ENCODE measurements at regions not wholly inside any gene's neighbourhood (a gene's known extent, or its start where the extent isn't known, plus 50 kb on each side); places are given as distances from the start of the nearest gene placed in this dataset.
A peak's percentile ranks its signal among the peaks of the same experiment; 100 is the strongest.

- ATAC-seq (no peak), DNase-seq (no peak)
- no peak for TF ChIP-seq POLR2A (IDR thresholded peaks at IDR 0.05)
- TF ChIP-seq, protein P1, sequence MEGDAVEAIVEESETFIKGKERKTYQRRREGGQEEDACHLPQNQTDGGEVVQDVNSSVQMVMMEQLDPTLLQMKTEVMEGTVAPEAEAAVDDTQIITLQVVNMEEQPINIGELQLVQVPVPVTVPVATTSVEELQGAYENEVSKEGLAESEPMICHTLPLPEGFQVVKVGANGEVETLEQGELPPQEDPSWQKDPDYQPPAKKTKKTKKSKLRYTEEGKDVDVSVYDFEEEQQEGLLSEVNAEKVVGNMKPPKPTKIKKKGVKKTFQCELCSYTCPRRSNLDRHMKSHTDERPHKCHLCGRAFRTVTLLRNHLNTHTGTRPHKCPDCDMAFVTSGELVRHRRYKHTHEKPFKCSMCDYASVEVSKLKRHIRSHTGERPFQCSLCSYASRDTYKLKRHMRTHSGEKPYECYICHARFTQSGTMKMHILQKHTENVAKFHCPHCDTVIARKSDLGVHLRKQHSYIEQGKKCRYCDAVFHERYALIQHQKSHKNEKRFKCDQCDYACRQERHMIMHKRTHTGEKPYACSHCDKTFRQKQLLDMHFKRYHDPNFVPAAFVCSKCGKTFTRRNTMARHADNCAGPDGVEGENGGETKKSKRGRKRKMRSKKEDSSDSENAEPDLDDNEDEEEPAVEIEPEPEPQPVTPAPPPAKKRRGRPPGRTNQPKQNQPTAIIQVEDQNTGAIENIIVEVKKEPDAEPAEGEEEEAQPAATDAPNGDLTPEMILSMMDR (IDR thresholded peaks at IDR 0.05): no peak
- intact Hi-C loops (cut with DNase I): no loop called here
- Histone ChIP-seq H3K27me3 (peaks cover 0 to 5% (median 0%) of the 10 kb centered on the region in 9 donors), H3K27ac (no peak overlapping the region), H3K4me3 (no peak overlapping the region), H3K36me3 (no peaks in the 10 kb centered on the region), H3K9me3 (no peaks in the 10 kb centered on the region), H3K4me1 (peaks cover 0 to 8% (median 0%) of the 10 kb centered on the region in 12 donors)
- 81 to 86% (median 84%) methylated on average over 7 of the region's 7 CpGs for WGBS, 4 donors
Measured at GRCh38 chr17:36673637-36674277, 72.4 kb downstream of the MRM1 start.

- DNase-seq: no peak
- Histone ChIP-seq H3K9me3 (no peaks in the 10 kb centered on the region), H3K36me3 (no peaks in the 10 kb centered on the region), H3K4me1 (peaks cover 0 to 8% (median 0%) of the 10 kb centered on the region in 12 donors), H3K27me3 (peaks cover 0 to 5% (median 0%) of the 10 kb centered on the region in 9 donors), H3K4me3 (no peak overlapping the region), H3K27ac (no peak overlapping the region)
- no peak for TF ChIP-seq POLR2A (IDR thresholded peaks at IDR 0.05)
- TF ChIP-seq, protein P1 (IDR thresholded peaks at IDR 0.05): no peak
- 44 to 59% (median 53%) methylated on average over 4 of the region's 4 CpGs for WGBS, 4 donors
- ATAC-seq: no peak
- intact Hi-C loops (cut with DNase I): no loop called here
Measured at GRCh38 chr17:36674278-36674650, 72.9 kb downstream of the MRM1 start.

DNA sequence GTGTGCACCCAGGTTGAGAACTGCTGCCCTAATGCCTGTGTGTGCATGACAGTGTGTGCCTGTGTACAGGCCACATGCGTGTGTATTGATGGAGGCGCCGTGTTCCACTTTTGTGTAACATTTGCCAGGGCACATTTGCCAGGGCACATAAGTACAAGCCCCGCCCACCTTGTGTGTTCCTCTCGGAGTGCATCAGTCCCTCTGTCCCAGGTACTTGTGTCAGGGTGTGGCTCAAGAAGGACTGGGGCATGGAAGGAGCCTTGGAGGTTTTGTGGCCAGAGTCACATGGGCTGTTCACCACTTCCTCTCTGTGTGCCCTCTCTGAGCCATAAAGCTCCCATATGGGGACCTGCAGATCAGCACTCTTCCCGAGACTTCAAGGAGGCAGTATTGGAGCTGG lies 73.9 kb downstream of the MRM1 start:
- no peak for TF ChIP-seq POLR2A (IDR thresholded peaks at IDR 0.05)
- Histone ChIP-seq H3K9me3 (no peaks in the 10 kb centered on the region), H3K4me1 (peaks cover 0 to 8% (median 0%) of the 10 kb centered on the region in 12 donors), H3K36me3 (no peaks in the 10 kb centered on the region), H3K27ac (no peak overlapping the region), H3K4me3 (no peak overlapping the region), H3K27me3 (peaks cover 0 to 5% (median 0%) of the 10 kb centered on the region in 9 donors)
- ATAC-seq (peak in 1 of 4 donors; percentile 27), DNase-seq (no peak)
- intact Hi-C loops (cut with DNase I): no loop called here
- 66 to 81% (median 74%) methylated on average over 6 of the region's 6 CpGs for WGBS, 4 donors

GRCh38 chr17:36675786-36676185 lies 74.4 kb downstream of the MRM1 start:
- no peak for ATAC-seq
- no peaks in the 10 kb centered on the region for H3K36me3 ChIP-seq
- DNase-seq: no peak
- no peak overlapping the region for H3K4me3 ChIP-seq
- peaks cover 0 to 5% (median 0%) of the 10 kb centered on the region in 9 donors for H3K27me3 ChIP-seq
- TF ChIP-seq POLR2A (IDR thresholded peaks at IDR 0.05): no peak
- TF ChIP-seq, protein P1 (IDR thresholded peaks at IDR 0.05): no peak
- no peak overlapping the region for H3K27ac ChIP-seq
- H3K9me3 ChIP-seq: no peaks in the 10 kb centered on the region
- peaks cover 0 to 8% (median 0%) of the 10 kb centered on the region in 12 donors for H3K4me1 ChIP-seq
- intact Hi-C loops (cut with DNase I): no loop called here
- 44 to 58% (median 51%) methylated on average over 2 of the region's 2 CpGs for WGBS, 4 donors
